HUDEP-2 (cell line): ENCODE measurements at regions not wholly inside any gene's neighbourhood (a gene's known extent, or its start where the extent isn't known, plus 50 kb on each side); places are given as distances from the start of the nearest gene placed in this dataset.

Experiments
- DNase-seq, 76 experiments: peaks; one replicate each; lab custom pipeline; 2025; ENCODE audit not compliant: unreplicated experiment in 76 of 76; lab: John Stamatoyannopoulos, UW

GRCh38 chr6:8277769-8278168, 157.6 kb downstream of the SLC35B3 start:
- no peak for DNase-seq

- DNase-seq, result no peak
Measured at GRCh38 chr6:8276148-8276547, 159.2 kb downstream of the SLC35B3 start.

GRCh38 chr6:8275667-8276066, 159.7 kb downstream of the SLC35B3 start:
- no peak for DNase-seq

GRCh38 chr6:8274226-8274625, 161.1 kb downstream of the SLC35B3 start:
- DNase-seq, result no peak

- DNase-seq, result no peak
Measured at GRCh38 chr6:8269872-8270454, 165.4 kb downstream of the SLC35B3 start.

DNA sequence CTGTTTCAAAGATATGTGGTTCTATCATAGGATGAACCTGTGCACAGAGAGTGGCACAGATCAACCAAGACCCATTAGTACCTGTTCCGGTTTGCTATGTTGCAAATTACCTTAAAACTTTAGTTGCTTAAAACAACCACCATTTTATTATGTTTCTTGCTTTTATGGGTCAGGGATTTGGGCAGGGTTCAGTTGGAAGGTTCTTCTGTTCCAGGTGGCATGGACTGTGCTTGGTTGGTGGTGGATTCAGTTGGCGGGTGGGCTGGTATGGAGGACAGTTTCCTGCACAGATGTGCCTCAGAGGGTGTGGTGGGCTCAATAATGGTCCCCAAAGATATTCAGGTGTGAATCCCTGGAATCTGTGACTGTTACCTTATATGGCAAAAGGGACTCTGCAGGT, 166.3 kb downstream of the SLC35B3 start:
- DNase-seq, result no peak

DNA sequence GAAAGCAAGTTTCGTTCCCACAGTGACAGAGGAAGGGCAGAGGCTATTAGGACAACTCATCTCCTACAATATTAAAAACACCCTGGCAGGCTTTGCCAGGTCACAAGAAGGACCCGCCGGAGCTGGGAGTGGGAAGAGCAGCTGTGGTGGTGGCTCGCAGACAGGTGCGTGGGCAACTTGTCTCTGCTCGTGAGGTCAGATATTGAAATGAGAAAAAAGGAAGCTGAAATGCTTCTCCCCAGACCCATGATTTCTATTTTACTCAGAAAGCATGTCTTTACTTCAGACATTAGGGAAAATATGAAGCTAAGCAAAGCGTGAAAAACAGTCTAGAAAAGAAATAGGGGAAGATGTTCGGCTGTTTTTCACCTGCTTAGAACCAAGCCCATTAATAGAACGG, 166.3 kb upstream of the EEF1E1 start:
- DNase-seq, result no peak

DNA sequence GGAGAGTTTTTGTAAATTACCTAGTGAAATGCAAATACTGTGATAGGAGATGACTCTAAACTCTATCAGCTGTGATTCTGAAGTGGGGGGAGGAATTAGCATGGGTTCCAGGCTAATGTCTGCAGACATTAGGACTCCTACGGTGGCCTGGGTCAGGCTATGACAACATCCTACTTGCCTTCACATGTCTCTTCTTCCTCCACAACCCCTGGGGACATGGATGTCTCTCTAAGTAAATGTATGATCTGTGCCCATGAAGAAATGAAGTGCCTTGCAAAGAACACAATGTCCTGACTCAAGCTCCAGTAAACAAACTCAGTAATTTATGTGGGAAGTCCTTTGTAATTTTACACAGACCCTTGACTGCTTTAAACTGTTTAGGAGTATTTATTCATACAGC, 165.8 kb upstream of the EEF1E1 start:
- DNase-seq, result no peak

DNA sequence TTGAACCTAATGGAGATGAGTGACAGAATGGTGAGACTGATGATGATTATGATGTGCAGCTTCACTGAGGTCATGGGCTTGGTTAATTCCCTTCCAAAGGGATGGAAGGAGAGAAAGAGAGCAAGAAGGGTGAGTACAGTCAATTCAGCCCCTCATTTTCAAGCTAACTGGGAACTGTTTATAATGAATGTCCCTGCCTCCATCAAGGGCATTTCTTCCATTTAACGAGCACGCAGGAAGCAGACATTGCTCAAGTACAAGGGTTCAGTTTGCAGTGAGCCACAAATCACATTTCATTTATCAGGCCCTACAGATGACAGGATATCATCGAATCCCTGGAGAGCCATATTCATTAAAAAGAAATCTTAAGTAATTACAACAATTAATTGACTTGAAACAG, 158.3 kb upstream of the EEF1E1 start:
- no peak for DNase-seq

DNA sequence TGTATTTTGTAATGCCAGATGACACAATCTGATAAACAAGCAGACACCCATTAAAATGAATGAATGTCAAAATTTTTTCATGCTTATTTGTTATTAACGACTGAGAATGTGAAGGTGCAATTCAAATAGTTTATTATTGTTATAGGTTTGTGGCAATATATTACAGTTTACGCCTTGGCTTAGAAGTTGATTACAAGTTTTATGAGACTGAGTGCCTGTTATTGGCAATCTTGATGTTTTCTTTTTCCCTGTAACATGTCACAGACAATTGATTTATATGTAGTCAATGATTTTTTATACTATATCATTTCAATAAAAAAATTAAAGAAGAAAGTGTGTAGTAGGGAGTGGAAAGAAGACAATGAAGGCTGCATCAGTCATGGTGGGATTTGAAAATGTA, 144.1 kb upstream of the EEF1E1 start:
- no peak for DNase-seq

DNA sequence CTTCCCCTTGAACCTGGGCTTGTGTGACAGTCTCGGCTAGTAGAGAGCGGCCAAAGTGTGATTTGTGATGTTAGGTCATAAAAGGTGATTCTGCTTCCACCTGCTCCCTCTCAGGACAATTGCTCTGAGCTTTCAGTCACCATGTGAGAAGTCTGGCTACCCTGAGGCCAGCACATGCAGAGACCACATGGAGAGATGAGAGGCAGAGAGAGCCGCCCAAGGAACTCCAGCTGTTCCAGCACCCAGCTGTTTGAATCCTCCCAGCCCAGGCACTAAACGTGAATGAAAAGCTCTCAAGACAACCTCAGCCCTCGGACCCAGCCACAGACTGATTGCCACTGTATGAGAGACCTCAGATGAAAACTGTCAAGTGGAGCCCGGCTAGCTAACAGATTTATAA, 143.4 kb upstream of the EEF1E1 start:
- DNase-seq, result no peak

DNA sequence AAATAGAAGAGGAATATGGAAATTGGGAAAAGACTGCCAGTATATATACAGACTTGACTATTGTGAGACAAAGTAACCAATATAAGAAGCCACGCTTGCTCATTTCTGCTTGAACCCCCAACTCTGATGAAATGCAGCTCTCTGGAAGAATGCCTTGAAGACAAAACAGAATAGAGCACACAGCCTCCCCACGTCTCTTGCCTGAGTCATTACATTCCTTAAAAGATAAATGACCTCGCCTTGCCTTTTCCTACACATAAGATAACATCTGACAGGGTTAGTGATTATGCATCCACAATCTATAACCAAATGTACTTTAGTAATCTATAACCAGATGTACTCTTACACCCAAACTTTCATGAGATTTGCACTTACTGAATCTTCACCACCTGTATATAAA, 141.1 kb upstream of the EEF1E1 start:
- no peak for DNase-seq

DNA sequence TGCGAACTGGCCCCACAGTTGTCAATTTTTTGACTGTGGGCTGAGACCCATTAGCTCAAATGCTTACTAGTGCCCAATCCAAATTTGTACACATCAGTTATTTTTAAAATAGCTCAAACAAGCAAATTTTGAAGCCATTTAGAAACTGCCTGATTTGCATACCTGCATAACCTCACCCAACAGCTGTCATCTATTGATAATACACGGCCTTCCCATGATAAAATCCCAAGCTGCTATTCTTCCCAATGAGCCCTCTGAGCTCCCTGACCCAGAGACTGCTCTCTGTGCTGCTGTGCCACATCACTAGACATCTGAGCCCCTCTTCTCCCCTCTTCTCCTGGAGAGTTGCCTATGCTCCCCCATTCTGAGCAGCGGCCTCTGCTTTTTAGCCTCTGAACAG, 140.5 kb upstream of the EEF1E1 start:
- DNase-seq, result no peak

- no peak for DNase-seq
Measured at GRCh38 chr6:8240301-8240700, 138.0 kb upstream of the EEF1E1 start.

GRCh38 chr6:8238773-8239683, 136.7 kb upstream of the EEF1E1 start:
- no peak for DNase-seq

DNA sequence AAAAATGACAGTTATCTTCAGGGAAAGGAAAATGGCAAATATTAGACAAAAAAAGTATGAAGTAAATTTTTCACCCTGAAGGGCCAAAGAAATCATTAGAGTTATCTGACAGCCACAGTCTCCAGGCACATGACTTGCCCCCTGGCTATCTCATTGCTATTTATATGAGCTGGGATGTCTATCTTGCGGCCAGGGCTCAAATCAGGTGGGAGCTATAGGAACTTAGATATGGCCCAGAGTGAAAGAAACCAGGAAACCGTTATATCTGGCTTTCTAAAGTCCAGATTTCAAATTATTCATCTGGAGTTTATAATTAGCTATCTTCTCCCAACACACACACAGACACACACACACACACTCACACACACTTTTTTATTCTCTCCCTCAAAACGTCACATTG, 135.3 kb upstream of the EEF1E1 start:
- DNase-seq, result no peak

DNA sequence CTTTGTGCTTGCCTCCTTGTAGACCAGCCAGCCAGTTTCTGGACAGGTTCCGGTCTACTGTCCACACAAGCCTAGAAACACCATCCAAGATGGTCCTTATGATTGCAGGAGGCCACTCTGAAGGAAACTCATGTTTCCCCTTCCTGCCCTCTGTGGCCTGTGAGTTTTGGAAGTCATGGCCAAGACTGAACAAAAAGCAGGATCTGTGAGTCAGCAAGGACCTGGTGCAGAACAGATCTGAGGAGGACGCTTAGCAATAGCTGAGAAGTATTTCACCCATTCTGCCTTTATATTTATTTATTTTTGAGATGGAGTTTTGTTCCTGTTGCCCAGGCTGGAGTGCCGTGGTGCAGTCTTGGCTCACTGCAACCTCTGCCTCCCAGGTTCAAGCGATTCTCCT, 134.6 kb upstream of the EEF1E1 start:
- no peak for DNase-seq

- DNase-seq, result no peak
Measured at GRCh38 chr6:8234321-8234720, 132.0 kb upstream of the EEF1E1 start.

DNA sequence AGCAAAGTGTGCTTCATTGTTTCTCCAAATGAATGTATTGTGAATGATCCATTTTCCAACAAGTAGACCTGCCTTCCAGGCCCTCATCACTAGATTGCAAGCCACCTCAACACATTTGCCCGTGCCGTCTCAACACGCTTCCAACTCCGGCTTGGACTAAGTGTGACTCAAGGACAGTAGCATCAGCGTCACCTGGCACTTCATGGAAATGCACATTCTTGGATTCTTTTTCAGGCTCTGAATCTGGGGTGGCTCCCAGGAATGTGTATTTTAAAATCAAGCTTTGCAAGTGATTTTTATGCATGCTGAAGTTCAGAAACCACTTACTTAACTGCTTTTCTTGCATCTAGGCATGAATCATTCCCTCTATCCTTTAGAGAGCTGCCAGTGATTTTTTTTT, 129.6 kb upstream of the EEF1E1 start:
- no peak for DNase-seq

- no peak for DNase-seq
Measured at GRCh38 chr6:8229915-8230756, 127.8 kb upstream of the EEF1E1 start.

DNA sequence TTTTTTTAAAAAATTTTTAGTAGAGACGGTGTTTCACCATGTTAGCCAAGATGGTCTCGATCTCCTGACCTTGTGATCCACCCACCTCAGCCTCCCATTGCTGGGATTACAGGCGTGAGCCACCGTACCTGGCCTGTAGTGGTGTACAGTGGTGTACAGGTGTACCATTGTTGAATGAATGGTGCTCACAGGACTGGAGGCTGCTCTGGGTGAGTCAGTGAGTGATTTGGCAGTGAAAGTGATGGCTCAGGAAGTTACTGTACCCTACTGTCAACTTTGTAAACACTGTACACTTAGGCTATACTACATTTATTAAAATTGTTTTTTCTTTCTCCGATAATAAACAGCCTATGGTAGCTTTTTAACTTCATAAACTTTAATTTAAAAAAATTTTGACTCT, 122.8 kb upstream of the EEF1E1 start:
- no peak for DNase-seq

- DNase-seq, result no peak
Measured at GRCh38 chr6:8223678-8224077, 121.3 kb upstream of the EEF1E1 start.
